ENCODE measurements at regions not wholly inside any gene's neighbourhood (a gene's known extent, or its start where the extent isn't known, plus 50 kb on each side); places are given as distances from the start of the nearest gene placed in this dataset.
A peak's percentile ranks its signal among the peaks of the same experiment; 100 is the strongest.

DNA sequence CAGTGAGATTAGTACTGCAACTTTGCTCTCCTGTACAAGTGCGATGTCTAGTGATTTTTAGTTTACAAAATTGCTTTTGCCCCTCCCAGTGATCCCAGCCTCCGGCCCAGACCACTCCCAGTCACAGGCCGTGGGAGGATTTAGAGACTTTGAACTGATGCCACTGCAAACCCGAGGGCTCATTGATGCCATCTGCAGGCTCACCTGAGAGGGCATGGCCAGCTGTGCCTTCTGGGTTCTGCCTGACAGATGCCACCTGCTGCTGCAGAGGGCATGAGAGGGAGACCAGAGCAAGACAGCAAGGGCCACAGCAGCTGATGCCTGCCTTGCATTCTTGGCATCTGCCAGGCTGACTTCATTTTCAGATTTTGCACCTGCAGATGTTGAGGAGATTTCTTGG is 593.8 kb downstream of the CDK5RAP2 start:
- no peak for DNase-seq

DNA sequence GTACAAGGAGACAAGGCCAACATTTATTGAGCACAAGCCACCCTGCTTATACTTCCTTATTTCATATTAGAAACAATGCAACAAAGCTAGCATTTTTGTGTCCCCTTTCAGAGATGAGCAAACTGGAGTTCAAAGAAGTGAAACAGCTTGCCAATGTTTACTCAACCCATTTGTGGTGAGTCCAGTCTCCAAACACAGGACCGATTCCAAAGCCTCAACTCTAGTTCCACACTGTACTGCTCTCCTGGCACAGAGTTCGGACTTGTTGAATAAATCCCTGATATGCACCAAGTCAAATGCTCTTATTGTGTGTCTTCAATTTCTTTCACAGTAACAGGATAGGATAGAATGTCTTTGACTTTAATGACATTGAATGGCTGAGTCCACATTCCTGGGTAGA is 604.8 kb upstream of the BRINP1 start:
- DNase-seq: no peak

DNA sequence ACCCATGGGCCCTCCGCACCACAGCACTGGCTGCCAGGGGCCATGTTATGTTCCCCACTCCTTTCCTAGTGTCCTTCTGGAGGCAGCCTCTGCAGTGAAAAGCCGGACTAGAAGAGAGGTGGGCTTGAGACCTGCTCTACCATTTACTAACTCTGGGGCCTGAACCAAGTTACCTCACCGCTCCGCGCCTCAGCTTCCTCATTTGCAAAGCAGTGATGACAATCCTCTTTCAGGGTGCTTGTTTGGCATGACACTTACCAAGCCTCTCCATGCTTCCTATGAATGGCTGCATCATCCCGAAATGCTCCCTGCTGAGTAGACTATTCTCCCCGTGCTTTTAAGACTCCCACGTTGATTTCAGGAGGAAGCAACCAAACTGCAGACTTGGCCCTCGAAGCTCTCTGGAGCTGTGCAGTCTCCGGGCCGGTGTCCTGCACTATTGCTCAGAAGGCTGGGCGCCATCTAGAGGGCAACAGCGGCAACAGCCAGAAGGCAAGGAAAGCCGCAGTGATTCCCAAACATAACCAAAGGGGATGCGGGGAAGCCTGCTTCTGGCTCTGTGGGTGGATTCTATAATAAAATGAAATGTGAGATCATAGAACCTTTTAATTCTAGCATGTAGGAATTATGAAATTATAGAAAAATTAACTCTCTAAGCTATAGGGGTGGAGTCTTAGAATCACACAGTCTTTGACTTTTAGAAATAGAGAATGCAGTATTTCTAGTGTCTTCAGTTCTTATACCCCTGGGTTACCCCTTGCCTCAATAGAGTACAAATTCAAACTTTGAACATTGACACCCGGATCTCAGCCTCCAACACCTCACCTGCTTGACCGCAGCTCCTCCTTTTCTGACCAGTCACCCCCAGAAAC is 599.8 kb upstream of the BRINP1 start:
- peak in 2 of 4 experiments; percentile 1 to 6 for DNase-seq

DNA sequence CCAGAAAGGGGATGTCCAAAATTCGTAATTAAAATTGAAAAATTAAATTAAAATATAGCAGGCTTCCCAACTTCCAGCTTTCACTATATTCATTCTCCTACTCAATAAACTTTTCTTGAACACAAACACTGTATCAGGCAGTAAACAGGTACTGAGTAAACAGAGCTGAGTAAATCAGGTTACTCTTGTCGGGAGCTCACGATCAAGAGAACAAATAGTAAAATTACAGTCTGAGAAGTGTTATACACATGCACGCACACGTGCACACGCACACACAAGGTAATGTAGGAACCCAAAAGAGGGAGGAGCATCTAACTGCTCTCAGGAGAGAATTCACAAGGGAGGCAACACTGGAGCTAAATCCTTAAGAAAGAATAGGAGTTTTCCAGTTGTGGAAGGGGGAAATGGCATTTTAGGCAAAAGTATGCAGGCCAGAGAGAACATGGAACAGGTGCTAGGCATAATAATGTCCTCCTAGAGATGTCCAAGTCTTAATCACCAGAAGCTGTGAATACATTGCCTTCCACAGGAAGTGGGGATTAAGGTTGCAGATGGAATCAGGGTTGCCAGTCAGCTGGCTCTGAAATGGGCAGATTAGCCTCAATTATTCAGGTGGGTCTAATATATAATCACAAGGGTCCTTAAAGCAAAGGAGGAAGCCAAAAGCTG is 598.8 kb upstream of the BRINP1 start:
- DNase-seq: no peak

DNA sequence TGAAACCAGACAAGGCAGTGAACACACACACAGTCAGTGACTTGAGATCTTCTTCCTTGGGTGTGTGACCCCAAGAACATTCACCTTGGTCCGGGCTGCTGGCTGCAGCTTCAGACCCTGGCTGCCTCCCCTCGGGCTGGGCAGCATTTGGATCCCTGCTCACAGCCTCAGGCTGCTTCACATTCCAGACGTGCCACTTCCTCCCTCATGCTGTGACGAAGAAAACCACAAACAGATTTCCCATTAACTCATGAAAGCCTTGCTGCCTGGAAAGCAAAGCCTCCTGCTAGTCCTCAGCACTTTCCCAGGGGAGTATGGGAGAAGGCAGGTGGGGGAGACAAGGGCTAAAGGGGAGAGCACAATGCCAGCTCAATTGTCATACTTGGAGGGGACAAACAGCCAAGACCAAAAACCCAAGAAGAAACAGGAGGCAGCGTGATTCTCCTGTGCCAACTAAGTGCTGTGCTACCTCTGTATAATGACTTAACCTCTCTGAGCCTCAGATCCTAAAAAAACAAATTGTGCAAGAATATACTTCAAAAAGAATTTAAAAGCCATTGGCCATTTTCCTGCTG is 594.6 kb upstream of the BRINP1 start:
- DNase-seq: no peak

DNA sequence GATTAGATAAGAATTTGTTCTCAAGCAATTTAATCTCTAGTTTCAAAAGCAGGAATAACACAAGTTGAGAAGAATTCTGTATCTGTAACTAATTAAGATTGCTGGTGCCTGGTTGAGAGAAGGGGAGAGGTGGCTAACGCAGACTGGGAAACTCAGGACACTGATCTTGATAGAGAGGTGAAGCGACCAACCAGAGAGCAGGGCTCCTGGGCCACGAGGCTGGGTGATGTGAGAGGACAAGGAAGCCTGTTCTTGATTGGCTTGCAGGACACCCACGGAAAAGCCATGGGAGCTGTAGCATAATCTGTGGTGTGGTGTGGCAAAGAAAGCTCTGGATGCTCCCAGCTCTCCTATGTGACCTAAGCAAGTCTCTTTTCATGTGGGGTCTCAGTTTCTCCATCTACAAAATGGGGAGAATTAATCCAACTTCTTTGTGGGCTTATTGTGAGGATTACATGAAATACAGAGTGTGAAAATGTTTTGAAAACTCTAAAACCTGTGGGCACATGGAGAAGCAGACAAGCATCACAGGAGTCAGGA is 594.1 kb upstream of the BRINP1 start:
- no peak for DNase-seq

DNA sequence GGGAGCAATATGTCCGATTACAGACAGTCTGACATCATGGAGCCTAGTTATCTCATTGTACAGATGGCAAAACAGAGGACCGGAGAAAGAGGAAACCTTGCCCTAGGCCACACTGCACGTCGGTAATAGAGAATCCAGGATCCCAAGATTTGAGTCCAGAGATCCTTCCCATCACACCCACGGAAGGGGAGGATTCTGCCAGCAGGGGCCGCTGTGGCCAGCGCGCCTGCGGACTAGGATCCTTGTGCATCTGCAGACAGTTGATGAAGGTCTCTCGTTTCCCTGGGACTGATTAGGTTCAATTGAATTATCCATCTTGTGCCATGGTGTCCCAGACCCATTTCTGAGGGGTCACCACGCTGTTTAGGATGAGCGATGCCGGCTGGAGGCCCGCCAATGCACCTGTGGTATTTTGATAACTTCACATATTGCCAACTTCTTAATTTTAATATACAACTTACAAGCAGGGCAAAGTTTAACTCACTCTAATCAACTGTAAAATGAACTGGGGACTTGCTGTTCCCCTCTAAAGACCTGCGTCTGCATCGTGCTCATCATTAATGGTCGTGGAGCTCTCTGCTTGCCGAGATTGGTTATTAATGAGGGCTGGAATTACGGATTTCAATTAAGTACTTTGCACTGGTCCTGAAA is 592.7 kb upstream of the BRINP1 start:
- DNase-seq: no peak

DNA sequence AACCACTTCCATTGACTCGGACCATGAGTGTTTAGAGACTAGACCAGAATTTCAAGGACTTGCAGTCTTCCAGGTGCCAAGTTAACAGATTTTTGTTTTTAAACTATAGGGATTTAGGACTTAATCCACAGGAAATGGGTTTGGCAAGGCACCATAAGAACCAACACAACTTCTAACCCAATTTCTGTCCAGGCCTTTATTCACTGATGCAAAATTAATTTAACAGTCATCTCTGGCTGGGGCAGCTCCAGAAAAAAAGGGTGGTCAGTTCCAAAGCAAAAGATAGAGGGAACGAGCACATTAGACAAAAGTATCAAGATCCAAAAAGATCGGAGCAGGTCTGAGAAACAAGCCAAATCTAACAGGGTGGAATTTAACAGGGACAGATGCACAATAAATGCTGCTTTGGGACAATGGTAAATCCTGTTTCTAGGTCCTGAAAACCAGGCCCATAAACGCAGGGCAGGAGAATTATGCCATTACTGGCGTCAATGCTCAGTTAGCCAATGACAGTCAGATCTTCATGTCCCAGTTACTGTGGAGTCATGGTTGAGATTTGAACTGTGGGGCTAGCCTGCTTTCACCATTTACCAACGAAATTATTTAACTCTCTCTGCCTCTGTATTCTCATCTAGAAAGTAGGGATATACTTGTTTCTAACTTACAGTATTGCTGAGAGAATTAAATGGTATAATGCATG is 590.8 kb upstream of the BRINP1 start:
- DNase-seq: no peak

DNA sequence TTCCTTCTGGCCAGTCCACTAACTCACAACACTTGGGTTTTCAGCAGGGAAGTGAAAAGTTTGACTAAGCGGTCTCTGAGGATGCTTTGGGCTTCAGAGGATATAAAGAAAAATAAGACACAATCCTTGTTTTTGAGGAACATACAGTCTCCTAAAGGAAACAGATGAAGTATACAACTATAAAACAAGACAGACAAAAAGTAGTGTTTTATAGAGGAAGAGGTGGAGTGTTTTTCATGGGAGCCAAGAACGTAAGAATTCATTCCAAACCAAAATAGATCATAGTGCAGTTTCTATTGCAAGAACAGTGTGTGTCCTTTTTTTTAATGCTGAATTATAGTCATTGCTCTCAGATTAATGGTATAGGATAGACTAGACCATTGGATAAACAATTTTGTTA is 586.9 kb upstream of the BRINP1 start:
- DNase-seq: no peak

DNA sequence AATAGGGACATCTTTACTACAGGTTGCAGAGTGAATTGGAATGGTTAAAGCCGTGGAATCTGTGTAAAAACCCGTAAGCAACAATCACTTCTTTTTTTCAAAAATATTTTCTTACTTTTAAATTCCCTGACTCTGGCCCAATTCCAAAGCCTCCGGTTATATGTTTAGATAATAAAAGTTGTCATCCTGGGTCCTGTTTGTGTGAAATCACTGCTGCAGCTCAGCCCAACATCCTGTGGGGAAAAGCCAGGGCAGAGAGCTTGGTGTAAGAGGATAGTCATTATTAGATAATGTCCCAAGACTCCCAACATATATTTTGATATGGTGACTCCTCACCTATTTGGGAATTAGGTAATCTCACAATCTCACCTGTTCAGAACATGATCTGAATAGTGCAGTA is 586.0 kb upstream of the BRINP1 start:
- no peak for DNase-seq

DNA sequence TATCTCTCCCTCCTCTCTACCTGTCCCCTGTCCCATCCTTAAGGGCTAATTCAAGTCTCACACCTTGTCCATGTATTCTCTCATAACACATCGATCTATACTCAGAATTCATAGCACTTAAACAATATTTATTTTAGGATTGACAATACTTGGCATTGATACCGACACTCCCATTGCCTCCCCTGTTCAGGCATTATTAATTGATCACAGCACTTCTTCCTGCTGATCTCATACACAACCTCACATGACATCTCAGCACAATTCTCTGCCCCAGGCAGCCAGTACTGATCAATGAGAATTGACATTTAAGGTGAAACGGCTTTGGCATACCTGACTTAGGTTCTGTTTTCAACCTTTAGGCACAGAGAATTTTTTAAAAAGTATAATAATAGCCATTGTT is 582.4 kb upstream of the BRINP1 start:
- DNase-seq: no peak

DNA sequence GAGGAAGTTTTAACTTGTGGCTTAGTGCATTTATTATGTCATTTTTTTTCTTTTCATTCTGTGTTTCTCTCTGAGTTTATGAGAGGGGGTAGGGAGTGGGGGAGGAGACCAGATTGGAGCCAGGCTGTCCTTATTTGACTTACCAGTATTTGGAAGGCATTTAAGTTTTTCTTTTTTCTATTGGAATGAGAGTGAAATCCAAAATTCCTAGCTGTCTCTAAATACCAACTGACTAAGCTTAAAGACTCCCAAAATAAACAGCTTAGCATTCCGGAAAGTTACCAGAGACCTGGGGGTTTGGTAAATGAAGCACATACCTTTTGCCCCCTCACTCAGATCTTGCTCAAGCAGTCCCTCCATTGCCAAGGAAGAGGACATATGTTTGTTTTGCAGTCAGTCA is 581.9 kb upstream of the BRINP1 start:
- no peak for DNase-seq

DNA sequence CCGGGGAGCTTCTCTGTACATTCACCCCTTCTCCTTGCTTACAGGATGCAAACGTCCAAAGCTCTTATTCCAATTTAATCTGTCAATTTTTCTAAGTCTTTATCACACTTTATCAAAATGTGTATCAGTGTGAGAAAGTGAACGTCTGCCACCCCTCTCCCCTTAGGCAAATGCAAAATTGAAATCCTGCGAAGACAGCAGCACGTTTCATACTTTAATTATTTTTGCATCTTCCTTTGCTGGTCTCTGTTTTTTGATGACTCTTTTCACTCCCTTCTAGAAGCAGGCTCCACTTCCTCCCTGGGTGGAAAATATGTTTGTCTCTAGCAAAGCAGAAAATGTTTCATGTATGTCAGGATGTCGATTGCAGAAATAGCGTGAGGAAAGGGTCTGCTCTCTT is 576.5 kb upstream of the BRINP1 start:
- no peak for DNase-seq

DNA sequence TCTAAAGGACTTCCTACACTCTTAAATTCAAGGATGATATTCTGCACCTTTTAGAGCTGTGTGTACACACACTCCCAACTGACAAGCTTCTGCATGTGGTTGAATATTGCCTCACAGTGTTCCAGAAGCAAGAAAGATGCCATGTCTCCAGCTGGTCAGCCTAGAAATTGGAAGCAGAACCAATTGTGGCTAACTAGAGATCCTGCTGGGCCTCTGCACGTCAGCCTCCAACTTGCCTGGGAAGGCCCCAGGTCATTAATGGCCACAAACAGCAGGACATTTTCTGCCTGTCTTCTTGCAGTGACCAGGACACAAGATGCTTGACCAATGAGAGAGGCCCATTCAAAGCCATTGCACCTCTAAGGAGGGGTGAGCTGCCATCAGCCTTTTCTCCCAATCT is 571.9 kb upstream of the BRINP1 start:
- DNase-seq: no peak

DNA sequence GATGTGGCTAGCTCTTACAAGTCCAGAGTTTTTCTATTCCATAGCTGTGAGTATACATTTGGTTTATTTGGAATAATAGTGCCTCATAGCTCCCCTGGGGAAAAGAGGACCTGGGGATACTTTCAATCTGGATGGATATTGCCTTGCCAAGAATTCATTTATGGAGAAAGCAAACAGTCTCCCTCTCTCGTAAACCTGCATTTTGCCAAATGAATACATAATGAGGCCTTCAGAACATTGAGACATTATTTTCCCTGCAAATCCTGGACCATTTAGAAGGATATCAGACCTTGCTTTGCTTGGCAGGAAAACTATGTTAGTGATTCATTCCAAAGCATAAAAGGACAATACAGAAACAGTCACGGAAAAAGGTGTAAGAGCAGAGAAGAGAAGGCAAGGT is 569.6 kb upstream of the BRINP1 start:
- no peak for DNase-seq

DNA sequence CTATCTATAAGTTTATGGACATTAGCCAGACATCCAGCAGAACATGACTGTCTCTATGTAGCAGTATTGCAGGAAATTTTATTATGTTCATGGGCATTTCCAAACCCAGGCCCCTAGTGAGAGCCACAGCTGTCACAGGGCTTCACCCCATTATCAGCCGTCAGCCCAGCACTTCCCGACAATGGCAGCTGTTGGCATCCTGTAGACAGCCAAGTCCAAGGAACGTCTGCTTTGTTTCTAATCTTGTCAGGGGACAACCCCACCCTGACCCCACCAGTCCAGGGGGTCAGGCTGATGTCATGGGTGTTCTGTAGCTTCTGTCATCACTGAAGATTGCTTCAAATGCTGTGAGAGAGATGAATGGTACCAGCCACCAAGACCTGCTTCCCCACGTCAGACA is 565.3 kb upstream of the BRINP1 start:
- DNase-seq: no peak

DNA sequence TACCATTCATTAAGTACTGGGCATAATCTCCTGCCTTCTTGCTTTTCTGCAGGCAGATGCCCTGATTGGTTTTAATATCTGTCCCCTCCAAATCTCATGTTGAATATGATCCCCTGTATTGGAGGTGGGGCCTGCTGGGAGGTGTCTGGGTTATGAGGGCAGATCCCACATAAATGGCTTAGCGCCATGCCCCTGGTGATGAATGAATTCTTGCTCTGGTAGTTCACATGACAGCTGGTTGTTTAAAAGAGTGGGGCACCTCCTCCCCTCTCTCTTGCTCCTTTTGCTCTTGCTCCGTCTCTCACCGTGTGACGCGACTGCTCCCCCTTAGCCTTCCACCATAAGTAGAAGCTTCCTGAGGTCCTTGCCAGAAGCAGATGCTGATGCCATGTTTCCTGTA is 564.0 kb upstream of the BRINP1 start:
- DNase-seq: no peak

DNA sequence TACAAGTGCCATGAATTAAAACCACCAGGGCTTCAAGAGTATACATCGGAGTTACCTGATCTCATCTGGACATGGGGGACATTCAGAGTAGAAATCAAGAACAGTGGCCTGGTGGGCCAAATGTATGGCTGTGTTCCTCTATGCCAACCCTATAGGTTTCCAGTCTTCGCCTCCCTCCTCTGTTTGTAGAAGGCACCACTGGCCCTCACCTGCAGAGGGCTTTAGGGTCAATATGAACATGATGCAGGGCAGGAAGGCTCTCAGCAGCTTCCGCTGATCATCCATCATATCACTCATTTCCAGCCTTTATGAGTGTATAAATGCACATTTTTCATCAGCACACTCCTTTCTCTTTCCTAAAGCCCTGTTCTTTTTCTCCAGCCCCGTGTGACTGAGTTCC is 555.5 kb upstream of the BRINP1 start:
- no peak for DNase-seq

DNA sequence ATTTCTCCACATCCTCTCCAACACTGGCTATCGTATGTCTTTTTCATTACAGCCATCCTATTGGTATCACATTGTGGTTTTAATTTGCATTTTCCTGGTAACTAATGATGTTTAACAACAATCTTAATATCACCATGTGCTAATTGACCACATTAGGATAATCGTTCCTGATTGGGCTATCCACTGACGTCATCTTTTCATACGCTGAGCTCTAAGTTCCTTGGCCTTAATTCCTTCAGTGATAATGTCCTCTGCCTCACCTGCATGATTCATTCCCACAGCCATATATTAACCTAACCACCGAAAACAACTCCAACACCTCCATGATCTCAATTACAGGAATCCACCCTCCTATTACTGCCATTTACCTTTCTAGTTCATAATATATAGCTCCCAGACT is 547.9 kb upstream of the BRINP1 start:
- no peak for DNase-seq

DNA sequence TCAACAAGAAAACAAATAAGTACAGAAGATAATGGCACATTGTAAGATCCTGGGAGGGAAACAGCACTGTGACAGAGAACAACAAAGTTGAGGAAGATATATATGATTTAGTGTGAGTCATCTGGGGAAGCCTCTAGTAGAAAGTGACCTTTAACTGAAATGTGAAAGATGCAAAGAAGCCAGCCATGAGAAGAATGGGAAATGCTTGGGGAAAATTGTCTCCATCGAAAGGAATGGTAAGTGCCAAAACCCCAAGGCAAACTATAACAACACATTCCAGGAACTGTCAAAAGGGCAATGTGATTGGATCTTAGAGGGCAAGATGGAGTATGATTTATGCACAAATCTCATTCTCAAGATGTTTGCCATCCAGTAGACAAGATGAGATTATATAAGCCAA is 537.8 kb upstream of the BRINP1 start:
- DNase-seq: no peak

DNA sequence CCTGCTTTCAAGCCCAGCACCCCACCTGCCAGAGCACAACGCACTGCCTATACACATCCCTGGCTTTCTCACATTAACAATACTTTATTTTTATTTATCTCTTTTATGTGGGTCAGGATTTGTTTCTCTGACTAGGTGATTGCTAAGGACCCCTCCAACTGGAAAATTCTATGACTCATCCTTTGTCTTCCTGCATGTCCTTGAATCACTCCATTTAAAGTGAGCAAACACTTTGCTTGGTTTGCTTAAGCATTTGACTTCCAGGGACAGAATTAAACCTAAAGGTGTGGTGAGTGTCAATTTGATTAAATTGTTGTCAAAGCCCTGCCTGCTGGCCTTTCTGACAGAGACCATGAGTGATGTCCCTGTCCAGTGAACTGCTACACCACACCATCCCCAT is 536.5 kb upstream of the BRINP1 start:
- DNase-seq: no peak

DNA sequence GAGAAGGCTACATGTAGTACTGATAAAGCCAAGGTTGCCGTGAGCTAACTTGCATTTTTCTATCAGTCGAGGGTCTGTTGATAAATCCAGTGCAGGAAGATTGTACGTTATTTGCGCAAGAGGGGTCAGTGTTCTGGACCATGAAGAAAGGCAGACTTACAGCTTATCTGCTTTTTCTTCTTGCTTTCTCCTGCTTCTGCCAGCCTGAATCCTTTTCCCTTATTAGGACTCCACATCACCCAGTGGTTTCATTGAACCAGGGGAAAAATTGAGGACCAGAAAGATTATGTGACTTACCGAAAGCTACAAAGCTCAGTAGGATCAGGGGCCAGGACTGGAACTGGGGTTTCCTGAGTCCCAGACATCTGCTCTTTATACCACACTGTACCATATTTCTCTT is 534.6 kb upstream of the BRINP1 start:
- DNase-seq: no peak

DNA sequence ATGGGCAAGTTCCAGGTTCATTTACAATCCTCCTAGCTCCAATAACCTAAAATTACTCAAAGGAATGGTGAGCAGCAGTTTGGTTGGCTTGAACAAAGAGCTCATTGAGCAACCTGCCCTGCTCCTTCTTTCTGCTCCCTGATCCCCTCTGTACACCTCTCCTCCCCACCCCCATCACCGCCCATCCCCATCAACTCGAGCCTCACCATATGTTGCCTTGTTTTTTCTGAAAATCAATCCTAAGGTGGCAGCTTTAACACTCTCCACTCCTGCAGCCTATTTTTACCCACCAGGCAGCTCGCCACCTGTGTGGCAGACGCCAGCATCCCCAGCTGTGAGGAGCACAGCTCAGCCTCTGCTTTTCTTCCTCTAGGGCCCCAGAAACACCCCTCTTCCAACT is 533.4 kb upstream of the BRINP1 start:
- no peak for DNase-seq

Measured in activated naive CD4-positive, alpha-beta T cell (primary cell).